ENCODE measurements at regions not wholly inside any gene's neighbourhood (a gene's known extent, or its start where the extent isn't known, plus 50 kb on each side); places are given as distances from the start of the nearest gene placed in this dataset.

DNA sequence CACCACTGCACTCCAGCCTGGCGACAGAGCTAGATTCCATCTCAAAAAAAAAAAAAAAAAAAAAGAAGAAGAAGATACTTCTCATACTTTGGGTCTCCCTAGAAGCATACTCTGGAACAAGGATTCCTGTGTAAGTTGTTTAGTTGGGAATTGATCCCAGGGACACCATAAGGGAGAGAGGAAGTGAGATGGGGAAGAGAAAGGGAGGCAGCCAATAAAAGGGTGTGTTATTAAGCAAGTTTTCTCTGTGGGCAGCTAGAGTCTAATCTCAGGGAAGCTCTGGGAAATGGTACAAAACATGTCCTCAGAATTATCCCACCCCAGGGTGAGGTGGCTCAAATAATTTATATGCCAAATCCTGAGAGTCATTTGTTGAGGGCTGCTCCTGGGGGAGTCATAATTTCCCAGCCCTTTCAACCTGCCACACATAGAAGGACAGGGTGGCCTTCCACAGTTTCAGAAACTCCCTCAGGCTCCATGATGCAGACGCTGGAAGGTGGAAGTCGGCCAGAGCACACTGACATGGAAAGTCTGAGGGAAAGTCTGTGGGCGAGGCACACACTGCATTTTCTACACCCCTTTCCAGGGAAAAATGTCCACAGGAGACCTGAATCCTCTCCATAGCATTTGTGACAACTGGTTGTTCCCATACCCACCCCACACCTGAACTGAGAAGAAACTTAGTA, 86.4 kb upstream of the SLC4A7 start:
- Histone ChIP-seq H3K4me3 (replicated peaks; ENCODE audit: insufficient read depth, low read length) (no peak overlapping the region), H3K27ac (replicated peaks) (no peak overlapping the region), H3K27me3 (ENCODE audit: insufficient read depth, poor library complexity, severe bottlenecking) (no peaks in the 10 kb centered on the region)
- no peak for TF ChIP-seq POLR2AphosphoS5 (IDR thresholded peaks at IDR 0.05; ENCODE audit: low read depth)
- TF ChIP-seq SPI1 (IDR thresholded peaks at IDR 0.05; ENCODE audit: borderline replicate concordance, low read depth) = no peak
- TF ChIP-seq, protein P1, sequence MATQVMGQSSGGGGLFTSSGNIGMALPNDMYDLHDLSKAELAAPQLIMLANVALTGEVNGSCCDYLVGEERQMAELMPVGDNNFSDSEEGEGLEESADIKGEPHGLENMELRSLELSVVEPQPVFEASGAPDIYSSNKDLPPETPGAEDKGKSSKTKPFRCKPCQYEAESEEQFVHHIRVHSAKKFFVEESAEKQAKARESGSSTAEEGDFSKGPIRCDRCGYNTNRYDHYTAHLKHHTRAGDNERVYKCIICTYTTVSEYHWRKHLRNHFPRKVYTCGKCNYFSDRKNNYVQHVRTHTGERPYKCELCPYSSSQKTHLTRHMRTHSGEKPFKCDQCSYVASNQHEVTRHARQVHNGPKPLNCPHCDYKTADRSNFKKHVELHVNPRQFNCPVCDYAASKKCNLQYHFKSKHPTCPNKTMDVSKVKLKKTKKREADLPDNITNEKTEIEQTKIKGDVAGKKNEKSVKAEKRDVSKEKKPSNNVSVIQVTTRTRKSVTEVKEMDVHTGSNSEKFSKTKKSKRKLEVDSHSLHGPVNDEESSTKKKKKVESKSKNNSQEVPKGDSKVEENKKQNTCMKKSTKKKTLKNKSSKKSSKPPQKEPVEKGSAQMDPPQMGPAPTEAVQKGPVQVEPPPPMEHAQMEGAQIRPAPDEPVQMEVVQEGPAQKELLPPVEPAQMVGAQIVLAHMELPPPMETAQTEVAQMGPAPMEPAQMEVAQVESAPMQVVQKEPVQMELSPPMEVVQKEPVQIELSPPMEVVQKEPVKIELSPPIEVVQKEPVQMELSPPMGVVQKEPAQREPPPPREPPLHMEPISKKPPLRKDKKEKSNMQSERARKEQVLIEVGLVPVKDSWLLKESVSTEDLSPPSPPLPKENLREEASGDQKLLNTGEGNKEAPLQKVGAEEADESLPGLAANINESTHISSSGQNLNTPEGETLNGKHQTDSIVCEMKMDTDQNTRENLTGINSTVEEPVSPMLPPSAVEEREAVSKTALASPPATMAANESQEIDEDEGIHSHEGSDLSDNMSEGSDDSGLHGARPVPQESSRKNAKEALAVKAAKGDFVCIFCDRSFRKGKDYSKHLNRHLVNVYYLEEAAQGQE (IDR thresholded peaks at IDR 0.05; ENCODE audit: insufficient replicate concordance, low read depth) = no peak
- TF ChIP-seq GABPA (IDR thresholded peaks at IDR 0.05; ENCODE audit: low read depth) = no peak
- TF ChIP-seq, protein P2, sequence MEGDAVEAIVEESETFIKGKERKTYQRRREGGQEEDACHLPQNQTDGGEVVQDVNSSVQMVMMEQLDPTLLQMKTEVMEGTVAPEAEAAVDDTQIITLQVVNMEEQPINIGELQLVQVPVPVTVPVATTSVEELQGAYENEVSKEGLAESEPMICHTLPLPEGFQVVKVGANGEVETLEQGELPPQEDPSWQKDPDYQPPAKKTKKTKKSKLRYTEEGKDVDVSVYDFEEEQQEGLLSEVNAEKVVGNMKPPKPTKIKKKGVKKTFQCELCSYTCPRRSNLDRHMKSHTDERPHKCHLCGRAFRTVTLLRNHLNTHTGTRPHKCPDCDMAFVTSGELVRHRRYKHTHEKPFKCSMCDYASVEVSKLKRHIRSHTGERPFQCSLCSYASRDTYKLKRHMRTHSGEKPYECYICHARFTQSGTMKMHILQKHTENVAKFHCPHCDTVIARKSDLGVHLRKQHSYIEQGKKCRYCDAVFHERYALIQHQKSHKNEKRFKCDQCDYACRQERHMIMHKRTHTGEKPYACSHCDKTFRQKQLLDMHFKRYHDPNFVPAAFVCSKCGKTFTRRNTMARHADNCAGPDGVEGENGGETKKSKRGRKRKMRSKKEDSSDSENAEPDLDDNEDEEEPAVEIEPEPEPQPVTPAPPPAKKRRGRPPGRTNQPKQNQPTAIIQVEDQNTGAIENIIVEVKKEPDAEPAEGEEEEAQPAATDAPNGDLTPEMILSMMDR (IDR thresholded peaks at IDR 0.05; ENCODE audit: insufficient read depth, low read length) = no peak
- DNase-seq (ENCODE audit: low read depth in 1 of 2, low spot score in 1 of 2) = no peak

DNA sequence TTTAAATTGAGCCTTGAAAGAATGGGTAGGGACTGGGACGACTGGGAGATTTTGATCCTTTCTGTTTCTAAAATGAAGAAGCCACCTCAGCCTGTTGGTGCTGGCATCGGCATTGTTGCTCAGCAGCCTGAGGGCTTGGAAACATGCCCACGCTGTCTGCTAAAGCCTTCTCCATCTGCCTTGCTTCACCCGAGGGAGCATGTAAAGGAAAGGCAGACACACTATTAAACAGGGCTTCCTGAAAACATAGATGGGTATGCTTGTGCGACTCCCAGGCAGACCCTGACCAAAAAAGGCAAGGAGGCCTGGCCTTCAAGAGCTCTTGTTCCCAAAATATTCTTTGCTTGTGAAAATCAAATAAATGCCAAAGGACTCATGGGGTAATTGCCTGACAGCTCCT, 84.2 kb upstream of the SLC4A7 start:
- Histone ChIP-seq H3K27ac (replicated peaks) (no peak overlapping the region), H3K27me3 (ENCODE audit: insufficient read depth, poor library complexity, severe bottlenecking) (no peaks in the 10 kb centered on the region), H3K4me3 (replicated peaks; ENCODE audit: insufficient read depth, low read length) (no peak overlapping the region)
- no peak for DNase-seq (ENCODE audit: low read depth in 1 of 2, low spot score in 1 of 2)
- no peak for TF ChIP-seq GABPA (IDR thresholded peaks at IDR 0.05; ENCODE audit: low read depth)
- TF ChIP-seq POLR2AphosphoS5 (IDR thresholded peaks at IDR 0.05; ENCODE audit: low read depth) = no peak
- TF ChIP-seq, protein P1 (IDR thresholded peaks at IDR 0.05; ENCODE audit: insufficient replicate concordance, low read depth) = no peak
- TF ChIP-seq, protein P2 (IDR thresholded peaks at IDR 0.05; ENCODE audit: insufficient read depth, low read length) = no peak
- no peak for TF ChIP-seq SPI1 (IDR thresholded peaks at IDR 0.05; ENCODE audit: borderline replicate concordance, low read depth)

DNA sequence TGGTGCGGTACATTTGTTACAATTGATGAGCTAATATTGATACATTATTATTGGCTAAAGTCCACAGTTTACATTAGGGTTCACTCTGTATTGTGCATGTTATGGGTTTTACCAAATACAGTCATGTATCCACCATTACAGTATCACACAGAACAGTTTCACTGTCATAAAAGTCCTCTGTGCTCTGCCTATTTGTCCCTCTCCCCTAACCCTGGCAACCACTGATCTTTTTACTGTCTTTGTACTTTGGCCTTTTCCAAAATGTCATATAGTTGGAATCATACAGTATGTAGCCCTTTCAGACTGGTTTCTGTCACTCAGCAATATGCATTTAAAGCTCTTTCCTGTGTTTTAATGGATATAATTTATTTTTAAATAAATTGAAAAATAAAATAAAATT, 83.1 kb upstream of the SLC4A7 start:
- Histone ChIP-seq H3K27ac (replicated peaks) (no peak overlapping the region), H3K27me3 (ENCODE audit: insufficient read depth, poor library complexity, severe bottlenecking) (no peaks in the 10 kb centered on the region), H3K4me3 (replicated peaks; ENCODE audit: insufficient read depth, low read length) (no peak overlapping the region)
- DNase-seq (ENCODE audit: low read depth in 1 of 2, low spot score in 1 of 2) = no peak
- no peak for TF ChIP-seq GABPA (IDR thresholded peaks at IDR 0.05; ENCODE audit: low read depth)
- no peak for TF ChIP-seq SPI1 (IDR thresholded peaks at IDR 0.05; ENCODE audit: borderline replicate concordance, low read depth)
- TF ChIP-seq, protein P2 (IDR thresholded peaks at IDR 0.05; ENCODE audit: insufficient read depth, low read length) = no peak
- no peak for TF ChIP-seq POLR2AphosphoS5 (IDR thresholded peaks at IDR 0.05; ENCODE audit: low read depth)
- TF ChIP-seq, protein P1 (IDR thresholded peaks at IDR 0.05; ENCODE audit: insufficient replicate concordance, low read depth) = no peak
